Muscle layer of colon (tissue), 2 donors: ENCODE measurements at regions not wholly inside any gene's neighbourhood (a gene's known extent, or its start where the extent isn't known, plus 50 kb on each side); places are given as distances from the start of the nearest gene placed in this dataset.

ENCODE experiments used
- H3K27ac ChIP-seq: one replicate; pipeline ENCODE4 v1.7.0; 2013; ENCODE audit warnings: low read depth, mild to moderate bottlenecking, low read length, moderate library complexity
- H3K27me3 ChIP-seq, 2 donors: one replicate each; pipeline ENCODE4 v1.7.0; 2013; ENCODE audit warnings: low read length in 2 of 2, mild to moderate bottlenecking in 2 of 2; ENCODE audit not compliant: insufficient read depth in 2 of 2, control insufficient read depth in 1 of 2
- H3K36me3 ChIP-seq: one replicate; pipeline ENCODE4 v1.7.0; 2013; ENCODE audit warnings: mild to moderate bottlenecking, low read length; ENCODE audit not compliant: insufficient read depth
- H3K4me1 ChIP-seq: one replicate; pipeline ENCODE4 v1.7.0; 2013; ENCODE audit warnings: mild to moderate bottlenecking, low read length; ENCODE audit not compliant: insufficient read depth
- H3K4me3 ChIP-seq, 2 donors: one replicate each; pipeline ENCODE4 v1.7.0; 2013; ENCODE audit warnings: low read length in 2 of 2, low read depth in 1 of 2, mild to moderate bottlenecking in 1 of 2, moderate library complexity in 1 of 2
- H3K9ac ChIP-seq: one replicate; pipeline ENCODE4 v1.7.0; 2013; ENCODE audit warnings: low read length
- H3K9me3 ChIP-seq: one replicate; pipeline ENCODE4 v1.7.0; 2013; ENCODE audit warnings: mild to moderate bottlenecking, low read length
- donor health status: abdominal sarcoma.
- donor health status: Adenocarcinoma of cecum.

DNA sequence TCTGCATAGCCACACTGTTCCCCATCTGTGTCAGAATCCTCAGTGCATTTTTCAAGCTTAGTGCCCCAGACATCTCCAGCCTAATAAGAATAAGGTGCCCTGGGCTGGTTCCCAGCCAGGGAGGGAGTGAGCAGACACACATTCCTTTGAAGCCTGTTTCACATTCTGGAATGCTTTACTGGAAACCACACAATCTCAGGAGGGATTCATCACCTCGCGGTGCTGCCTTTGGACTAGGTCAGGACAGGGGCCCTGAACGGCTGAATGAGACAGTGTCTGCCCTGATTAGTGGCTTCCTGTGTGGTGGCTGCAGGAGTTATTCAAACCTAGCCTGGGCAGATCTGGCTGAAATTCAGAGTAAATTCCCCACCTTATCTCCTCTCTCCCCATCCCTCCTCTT lies 108.0 kb upstream of the LDAH start:
- no peaks in the 10 kb centered on the region for H3K36me3 ChIP-seq
- H3K27me3 ChIP-seq: no peaks in the 10 kb centered on the region
- H3K4me1 ChIP-seq: peaks cover 34% of the 10 kb centered on the region
- no peak overlapping the region for H3K9ac ChIP-seq
- H3K4me3 ChIP-seq: no peak overlapping the region
- H3K27ac ChIP-seq: no peak overlapping the region
- H3K9me3 ChIP-seq: no peaks in the 10 kb centered on the region

DNA sequence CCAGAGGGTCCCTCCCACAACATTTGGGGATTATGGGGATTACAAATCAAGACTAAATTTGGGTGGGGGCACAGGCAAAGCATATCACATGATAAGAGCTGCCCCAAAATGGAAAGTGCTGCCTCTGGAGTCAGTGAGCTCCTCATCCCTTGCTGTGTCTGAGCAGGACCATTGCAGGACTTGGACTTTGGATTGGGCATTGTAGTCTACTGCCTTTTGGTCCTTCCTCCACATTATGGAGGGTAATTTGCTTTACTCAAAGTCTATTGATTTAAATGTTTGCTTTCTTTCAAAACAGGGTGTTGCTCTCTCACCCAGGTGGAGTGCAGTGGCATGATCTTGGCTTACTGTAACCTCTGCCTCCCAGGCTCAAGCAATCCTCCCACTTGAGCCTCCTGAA lies 106.8 kb upstream of the LDAH start:
- Histone ChIP-seq H3K27ac (no peak overlapping the region), H3K36me3 (no peaks in the 10 kb centered on the region), H3K4me3 (no peak overlapping the region), H3K27me3 (no peaks in the 10 kb centered on the region), H3K4me1 (peaks cover 29% of the 10 kb centered on the region), H3K9ac (no peak overlapping the region), H3K9me3 (no peaks in the 10 kb centered on the region)

DNA sequence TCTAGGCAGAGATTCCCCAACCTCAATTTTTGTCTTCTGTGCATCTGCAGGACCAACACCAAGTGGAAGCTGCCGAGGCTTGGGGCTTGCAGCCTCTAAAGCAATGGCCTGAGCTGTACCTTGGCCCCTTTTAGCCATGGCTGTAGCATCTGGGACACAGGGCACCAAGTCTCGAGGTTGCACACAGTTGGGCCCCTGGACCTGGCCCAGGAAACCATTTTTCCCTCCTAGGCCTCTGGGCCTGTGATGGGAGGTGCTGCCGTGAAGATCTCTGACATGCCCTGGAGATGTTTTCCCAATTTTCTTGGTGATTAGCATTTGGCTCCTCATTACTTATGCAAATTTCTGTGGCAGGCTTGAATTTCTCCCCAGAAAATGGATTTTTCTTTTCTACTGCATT lies 105.7 kb upstream of the LDAH start:
- Histone ChIP-seq H3K9ac (no peak overlapping the region), H3K27ac (no peak overlapping the region), H3K4me1 (peaks cover 18% of the 10 kb centered on the region), H3K9me3 (no peaks in the 10 kb centered on the region), H3K27me3 (no peaks in the 10 kb centered on the region), H3K4me3 (no peak overlapping the region), H3K36me3 (no peaks in the 10 kb centered on the region)

DNA sequence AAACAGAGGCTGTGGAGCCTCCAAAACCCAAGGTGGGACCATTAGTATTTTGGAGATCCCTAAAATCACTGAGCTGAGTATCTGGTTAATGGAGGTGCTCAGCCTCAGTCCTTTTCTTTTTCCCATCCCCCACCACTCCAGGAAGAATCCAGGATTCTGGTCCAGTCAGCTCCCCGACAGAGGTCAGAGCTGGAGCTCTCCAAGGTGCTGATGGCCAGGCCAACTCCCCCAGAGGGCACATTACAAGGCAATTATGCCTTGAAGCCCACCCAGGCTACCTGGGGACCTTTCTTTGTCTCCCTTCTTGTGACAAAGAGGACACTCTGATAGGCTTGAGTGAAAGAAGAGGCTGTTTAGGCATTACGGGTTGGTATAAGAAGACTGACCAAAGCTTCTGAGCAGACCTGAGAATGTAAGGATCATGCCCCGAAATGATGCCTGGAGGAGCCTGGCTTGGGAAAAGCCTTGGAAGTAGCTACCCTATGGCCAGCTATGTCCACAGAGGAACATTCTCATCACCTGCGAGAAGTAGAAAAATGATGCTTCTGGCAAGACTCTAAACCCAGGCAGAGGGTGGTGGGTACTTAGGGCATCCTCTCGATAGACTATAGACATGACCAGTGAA lies 102.5 kb upstream of the LDAH start:
- H3K4me3 ChIP-seq: no peak overlapping the region
- no peaks in the 10 kb centered on the region for H3K27me3 ChIP-seq
- no peaks in the 10 kb centered on the region for H3K36me3 ChIP-seq
- no peaks in the 10 kb centered on the region for H3K4me1 ChIP-seq
- no peaks in the 10 kb centered on the region for H3K9me3 ChIP-seq
- no peak overlapping the region for H3K9ac ChIP-seq
- H3K27ac ChIP-seq: no peak overlapping the region

DNA sequence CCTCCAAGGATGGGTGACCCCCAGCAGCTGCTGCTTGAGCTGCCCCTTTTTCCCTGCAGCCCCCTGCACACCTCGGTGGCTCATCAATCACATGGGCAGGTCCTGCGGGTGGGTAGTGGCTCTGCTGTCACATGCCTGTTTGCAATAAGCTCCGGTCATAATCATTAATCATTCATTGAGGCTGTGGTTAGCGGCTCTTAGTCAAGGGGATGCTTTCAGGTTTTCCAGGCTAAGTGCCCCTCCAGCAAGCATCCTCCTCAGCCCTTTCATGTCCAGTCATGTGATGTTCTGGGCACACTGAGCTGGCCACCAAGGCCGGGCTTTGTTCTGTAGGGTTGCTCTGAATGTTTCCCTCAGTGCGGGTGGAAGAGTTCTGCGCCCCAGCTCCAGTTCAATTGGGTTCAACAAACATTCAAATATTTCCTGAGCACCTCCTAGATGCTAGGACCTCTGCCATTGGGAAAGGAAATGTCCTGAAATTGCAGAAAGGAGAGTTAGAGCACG lies 96.4 kb upstream of the LDAH start:
- H3K27ac ChIP-seq: no peak overlapping the region
- no peak overlapping the region for H3K9ac ChIP-seq
- no peaks in the 10 kb centered on the region for H3K27me3 ChIP-seq
- no peaks in the 10 kb centered on the region for H3K36me3 ChIP-seq
- H3K9me3 ChIP-seq: no peaks in the 10 kb centered on the region
- no peak overlapping the region for H3K4me3 ChIP-seq
- peaks cover 13% of the 10 kb centered on the region for H3K4me1 ChIP-seq

DNA sequence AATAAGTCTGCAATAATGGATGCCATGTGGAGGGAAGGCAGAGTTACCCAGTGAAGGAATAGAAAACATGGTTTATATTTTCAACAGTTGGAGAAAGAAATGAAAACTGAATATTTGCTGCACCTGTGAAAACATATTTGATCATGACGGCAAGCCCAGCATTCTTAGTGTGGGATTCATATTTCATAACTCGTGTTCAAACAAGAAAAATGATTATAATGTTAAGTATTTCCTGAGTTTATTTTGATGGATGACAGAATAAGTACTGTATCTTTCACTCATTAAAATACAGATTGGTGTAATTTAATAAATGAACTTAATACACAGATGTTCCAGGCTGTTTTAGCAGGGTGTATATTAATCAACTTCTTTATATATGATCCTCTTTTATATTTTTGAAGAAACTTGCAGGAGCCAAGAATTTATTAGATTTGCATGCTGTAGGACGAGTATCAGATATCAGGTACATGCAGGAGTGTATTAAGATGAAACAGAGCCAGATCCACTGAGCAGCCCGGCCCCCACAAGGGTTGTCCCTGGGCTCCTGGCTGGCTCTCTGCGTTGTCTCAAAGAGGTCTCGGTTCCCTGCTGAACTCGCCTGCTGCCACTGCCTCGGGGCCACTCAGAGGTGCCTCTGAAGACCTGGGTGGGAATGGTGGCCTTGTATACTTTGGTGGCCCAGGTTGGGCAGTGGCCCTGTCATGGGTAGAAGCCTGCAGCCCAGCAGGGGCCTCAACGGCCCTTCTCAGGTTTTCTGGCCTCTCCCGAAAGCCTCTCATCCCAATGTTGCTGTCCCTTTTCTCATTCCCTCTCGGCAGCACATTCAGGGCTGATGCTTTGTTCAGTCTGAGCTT lies 95.0 kb upstream of the LDAH start:
- Histone ChIP-seq H3K27ac (no peak overlapping the region), H3K36me3 (no peaks in the 10 kb centered on the region), H3K27me3 (no peaks in the 10 kb centered on the region), H3K9ac (no peak overlapping the region), H3K9me3 (no peaks in the 10 kb centered on the region), H3K4me3 (no peak overlapping the region), H3K4me1 (peaks cover 13% of the 10 kb centered on the region)

DNA sequence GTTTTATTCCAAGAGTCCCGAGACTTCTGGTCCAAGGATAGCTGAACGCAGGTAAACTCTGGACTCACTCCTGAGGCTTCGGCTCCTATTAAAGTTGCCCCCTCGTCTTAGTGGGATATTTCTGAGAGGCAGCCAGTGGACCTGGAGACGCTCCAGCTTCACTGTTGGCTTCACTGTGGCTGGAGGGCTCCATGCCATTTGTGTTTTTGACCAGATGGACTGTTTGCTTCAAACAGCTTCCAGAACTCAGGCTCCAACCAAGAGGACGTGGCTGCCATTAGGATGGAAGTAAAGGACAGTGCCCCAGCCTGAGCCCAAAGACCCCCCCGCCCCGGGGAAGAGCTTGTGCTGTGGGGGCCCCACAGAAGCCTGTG lies 94.4 kb upstream of the LDAH start:
- peaks cover 13% of the 10 kb centered on the region for H3K4me1 ChIP-seq
- no peak overlapping the region for H3K9ac ChIP-seq
- no peaks in the 10 kb centered on the region for H3K9me3 ChIP-seq
- no peaks in the 10 kb centered on the region for H3K27me3 ChIP-seq
- H3K36me3 ChIP-seq: no peaks in the 10 kb centered on the region
- peak overlapping the region in 1 of 2 donors; percentile 4 for H3K4me3 ChIP-seq
- H3K27ac ChIP-seq: no peak overlapping the region

DNA sequence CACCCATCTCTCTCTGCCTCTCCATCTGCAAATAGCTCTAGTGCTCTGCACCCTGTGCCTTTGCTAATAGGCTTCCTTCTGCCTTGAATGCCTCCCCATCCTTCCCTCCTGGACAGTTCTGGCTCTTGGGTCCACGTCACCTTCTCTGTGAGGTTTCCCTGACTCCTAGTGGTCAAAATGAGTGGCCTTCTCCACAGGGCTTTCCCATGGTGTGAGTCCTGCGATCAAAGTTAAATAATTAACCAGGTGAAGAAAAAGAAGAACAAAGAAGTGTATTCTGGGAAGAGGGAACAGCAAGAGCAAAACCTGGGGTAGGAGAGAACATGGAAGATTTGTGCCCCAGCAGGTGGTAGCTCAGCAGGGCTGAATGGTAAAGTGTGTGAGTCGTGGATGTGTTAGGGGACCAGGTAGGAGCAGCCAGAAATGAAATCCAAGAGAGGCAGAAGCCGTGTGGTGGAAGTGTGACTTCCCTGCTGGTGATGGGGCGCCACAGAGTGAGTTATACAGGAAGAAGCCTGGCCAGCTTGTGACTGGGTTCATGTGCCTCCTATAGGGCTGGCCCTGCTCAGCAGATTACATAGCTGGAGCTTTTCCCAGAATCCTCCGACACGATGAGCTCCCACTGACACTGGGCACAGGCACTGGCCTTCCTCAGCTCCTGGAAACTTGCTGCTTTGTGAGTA lies 93.8 kb upstream of the LDAH start:
- no peaks in the 10 kb centered on the region for H3K9me3 ChIP-seq
- no peaks in the 10 kb centered on the region for H3K27me3 ChIP-seq
- peaks cover 13% of the 10 kb centered on the region for H3K4me1 ChIP-seq
- no peaks in the 10 kb centered on the region for H3K36me3 ChIP-seq
- peak overlapping the region in 1 of 2 donors; percentile 4 for H3K4me3 ChIP-seq
- H3K27ac ChIP-seq: no peak overlapping the region
- no peak overlapping the region for H3K9ac ChIP-seq

DNA sequence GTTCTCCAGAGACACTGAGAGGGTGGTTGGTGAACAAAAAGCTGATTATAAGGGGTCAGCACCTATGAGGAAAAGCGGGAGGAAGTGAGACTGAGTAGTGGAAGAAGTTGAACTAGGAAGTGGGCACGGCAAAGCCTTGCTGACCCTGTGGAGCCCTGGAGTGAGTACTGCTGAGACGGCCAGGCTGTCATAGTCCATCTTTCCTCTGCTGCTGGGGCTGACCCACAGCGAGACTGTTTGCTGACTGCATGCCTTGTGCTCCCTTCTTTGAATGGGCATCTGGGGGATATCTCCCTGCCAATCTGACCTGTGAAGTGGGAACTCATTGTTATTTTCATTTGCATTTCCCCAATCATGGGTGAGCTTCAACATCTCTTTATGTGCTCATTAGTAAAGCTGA lies 92.4 kb upstream of the LDAH start:
- no peak overlapping the region for H3K4me3 ChIP-seq
- H3K4me1 ChIP-seq: peaks cover 13% of the 10 kb centered on the region
- H3K27ac ChIP-seq: no peak overlapping the region
- no peaks in the 10 kb centered on the region for H3K36me3 ChIP-seq
- no peaks in the 10 kb centered on the region for H3K9me3 ChIP-seq
- no peaks in the 10 kb centered on the region for H3K27me3 ChIP-seq
- H3K9ac ChIP-seq: no peak overlapping the region

DNA sequence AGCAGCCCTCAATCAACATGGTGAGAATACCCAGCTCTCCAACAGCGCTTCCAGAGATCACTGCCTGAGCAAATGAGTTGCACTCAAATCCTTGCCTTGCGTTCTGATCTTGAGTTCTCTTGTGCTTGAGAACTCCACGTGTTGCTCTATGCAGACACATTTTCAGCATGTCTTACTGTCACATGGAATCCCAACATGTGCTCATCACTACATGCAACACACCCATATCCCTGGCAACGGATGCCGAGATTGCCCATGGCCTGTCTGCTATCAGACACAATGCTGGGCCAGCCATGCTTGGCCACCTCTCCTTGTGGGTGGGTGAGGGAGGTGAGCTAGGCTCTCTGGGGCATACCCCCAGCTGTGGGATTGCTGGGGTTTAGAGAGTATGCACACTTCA lies 91.9 kb upstream of the LDAH start:
- no peak overlapping the region for H3K4me3 ChIP-seq
- H3K9ac ChIP-seq: no peak overlapping the region
- peaks cover 13% of the 10 kb centered on the region for H3K4me1 ChIP-seq
- H3K27me3 ChIP-seq: no peaks in the 10 kb centered on the region
- H3K9me3 ChIP-seq: no peaks in the 10 kb centered on the region
- H3K27ac ChIP-seq: no peak overlapping the region
- no peaks in the 10 kb centered on the region for H3K36me3 ChIP-seq

DNA sequence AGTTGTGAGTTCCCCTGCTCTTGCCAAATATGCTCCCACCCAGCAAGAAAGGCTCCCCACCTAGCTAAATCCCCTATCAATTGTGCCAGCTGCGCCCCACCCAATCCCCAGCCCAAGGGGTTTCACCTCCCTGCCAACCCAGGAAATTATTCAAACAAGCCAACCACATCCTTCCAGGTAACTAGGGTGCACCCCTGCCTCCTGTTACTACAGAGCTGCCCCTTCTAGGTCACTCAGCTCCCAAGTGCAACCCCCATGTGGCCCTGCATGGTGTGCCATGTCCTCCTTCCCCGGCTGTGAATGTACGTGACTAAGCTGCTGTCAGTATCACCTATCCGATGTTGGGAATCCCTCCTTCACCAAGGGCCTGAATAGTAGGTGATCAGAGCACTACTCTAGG lies 91.2 kb upstream of the LDAH start:
- Histone ChIP-seq H3K27ac (no peak overlapping the region), H3K9me3 (no peaks in the 10 kb centered on the region), H3K36me3 (no peaks in the 10 kb centered on the region), H3K27me3 (no peaks in the 10 kb centered on the region), H3K4me1 (peaks cover 13% of the 10 kb centered on the region), H3K4me3 (no peak overlapping the region), H3K9ac (no peak overlapping the region)
